T-cell (primary cell): ENCODE measurements at regions not wholly inside any gene's neighbourhood (a gene's known extent, or its start where the extent isn't known, plus 50 kb on each side); places are given as distances from the start of the nearest gene placed in this dataset.

Source experiments
- ATAC-seq, 4 experiments: fragments of 200-7000 bp in 3 of 4; fragments of 150-1000 bp in 1 of 4; cut with Tn5 transposase; replicated peaks in 1 of 4; 1 replicate in 3 of 4; 2 replicates in 1 of 4; pipeline ENCODE4 v1.10.0; 2021; ENCODE audit warnings: moderate library complexity in 3 of 4, mild to moderate bottlenecking in 2 of 4, moderate number of reproducible peaks in 1 of 4
- CTCF ChIA-PET, 2 donors: fragments of 300-600 bp; sonication (Branson Sonifier 250); formaldehyde crosslinking; loops; one replicate each; lab custom pipeline; 2022; ENCODE audit warnings: antibody characterized with exemption in 2 of 2; lab: Charles Lee
- POLR2A ChIA-PET, 2 donors: fragments of 300-600 bp; sonication (Branson Sonifier 250); formaldehyde crosslinking; loops; one replicate each; lab custom pipeline; 2022; ENCODE audit warnings: antibody characterized with exemption in 2 of 2; lab: Charles Lee
- DNase-seq, 35 experiments: peaks; one replicate each; pipeline versions ENCODE4 v3.0.0 to v3.0.0-alpha.2; 2013 to 2023
- H3K27ac ChIP-seq: one replicate; pipeline ENCODE4 v1.5.1; 2013; ENCODE audit warnings: low read length
- H3K27me3 ChIP-seq, 2 experiments: replicated peaks in 1 of 2; 1 replicate in 1 of 2; 2 replicates in 1 of 2; pipeline versions ENCODE4 v1.6.1 to v1.7.0; 2013; ENCODE audit warnings: low read length in 1 of 2, mixed read lengths in 1 of 2; ENCODE audit not compliant: control insufficient read depth in 2 of 2, insufficient read depth in 2 of 2; ENCODE audit errors: extremely low read depth in 1 of 2
- H3K36me3 ChIP-seq, 2 donors: 1 replicate in 1 of 2; 2 replicates in 1 of 2; pipeline versions ENCODE4 v1.6.1 to v1.7.0; 2013; ENCODE audit warnings: low read length in 1 of 2; ENCODE audit not compliant: control insufficient read depth in 2 of 2, insufficient read depth in 1 of 2; ENCODE audit errors: extremely low read depth in 1 of 2
- H3K4me1 ChIP-seq, 2 experiments: 1 replicate in 1 of 2; 2 replicates in 1 of 2; pipeline versions ENCODE4 v1.6.1 to v1.7.0; 2013; ENCODE audit warnings: low read length in 2 of 2, mixed read lengths in 1 of 2; ENCODE audit not compliant: insufficient read depth in 2 of 2, control insufficient read depth in 1 of 2; ENCODE audit errors: extremely low read depth in 1 of 2
- H3K4me3 ChIP-seq, 2 donors: 1 replicate in 1 of 2; 2 replicates in 1 of 2; pipeline versions ENCODE4 v1.5.1 to v1.7.0; 2013; ENCODE audit warnings: mild to moderate bottlenecking in 2 of 2, low read length in 1 of 2, moderate library complexity in 1 of 2; ENCODE audit not compliant: control insufficient read depth in 1 of 2; ENCODE audit errors: extremely low read depth in 1 of 2
- H3K9me3 ChIP-seq: 2 replicates; pipeline ENCODE4 v1.7.0; 2013
- H3K27ac Mint-ChIP-seq, 2 donors: one replicate each; pipeline ENCODE4 v1.8.0; 2020 to 2021; ENCODE audit warnings: mild to moderate bottlenecking in 2 of 2, mixed read lengths in 2 of 2
- H3K27me3 Mint-ChIP-seq, 2 donors: one replicate each; pipeline ENCODE4 v1.8.0; 2021 to 2022; ENCODE audit warnings: mixed read lengths in 2 of 2
- H3K36me3 Mint-ChIP-seq: one replicate; pipeline ENCODE4 v1.8.0; 2021; ENCODE audit warnings: mixed read lengths
- H3K4me1 Mint-ChIP-seq, 3 donors: one replicate each; pipeline ENCODE4 v1.8.0; 2020 to 2022; ENCODE audit warnings: mixed read lengths in 3 of 3, mild to moderate bottlenecking in 1 of 3
- H3K4me3 Mint-ChIP-seq, 3 donors: one replicate each; pipeline ENCODE4 v1.8.0; 2020 to 2022; ENCODE audit warnings: mild to moderate bottlenecking in 3 of 3, mixed read lengths in 3 of 3, moderate library complexity in 3 of 3
- H3K9me3 Mint-ChIP-seq, 3 donors: one replicate each; pipeline ENCODE4 v1.8.0; 2020 to 2022; ENCODE audit warnings: mixed read lengths in 3 of 3
- WGBS: methylation state at CpG from one replicate; pipeline ENCODE4 v1.1.5; 2013; ENCODE audit warnings: missing lambda C conversion rate; ENCODE audit not compliant: insufficient coverage; 5-methylcytosine and 5-hydroxymethylcytosine counted together

- peaks cover 0 to 8% of the 10 kb centered on the region in 2 experiments for H3K4me1 ChIP-seq
- H3K4me3 ChIP-seq, result no peak overlapping the region
- 80% methylated on average over 1 of the region's 1 CpG for WGBS
- no peaks in the 10 kb centered on the region for H3K36me3 ChIP-seq
- Mint-ChIP-seq H3K4me3 (no peak overlapping the region), H3K27ac (no peak overlapping the region), H3K27me3 (no peaks in the 10 kb centered on the region), H3K9me3 (no peaks in the 10 kb centered on the region), H3K36me3 (no peaks in the 10 kb centered on the region), H3K4me1 (no peaks in the 10 kb centered on the region)
- no peak for ATAC-seq
- CTCF ChIA-PET, result no interaction called here
- no peaks in the 10 kb centered on the region for H3K27me3 ChIP-seq
- POLR2A ChIA-PET, result interaction anchor here in 1 of 2 donors (0.6 kb wide), 1 partner anchor 63 kb away, joined by 3 read pairs; no protein-coding TSS in a partner anchor
- no peak overlapping the region for H3K27ac ChIP-seq
- DNase-seq, result no peak
- H3K9me3 ChIP-seq, result no peaks in the 10 kb centered on the region
Measured at GRCh38 chr4:113837397-113837796, 75.9 kb upstream of the CAMK2D start.

GRCh38 chr4:113835005-113835404 lies 73.5 kb upstream of the CAMK2D start:
- DNase-seq (no peak), ATAC-seq (no peak)
- Histone ChIP-seq H3K27me3 (no peaks in the 10 kb centered on the region), H3K4me3 (no peak overlapping the region), H3K4me1 (peaks cover 0 to 8% of the 10 kb centered on the region in 2 experiments), H3K36me3 (no peaks in the 10 kb centered on the region), H3K27ac (no peak overlapping the region), H3K9me3 (no peaks in the 10 kb centered on the region)
- Mint-ChIP-seq H3K4me1 (peaks cover 4 to 6% (median 4%) of the 10 kb centered on the region in 3 donors), H3K9me3 (no peaks in the 10 kb centered on the region), H3K27ac (no peak overlapping the region), H3K27me3 (no peaks in the 10 kb centered on the region), H3K36me3 (no peaks in the 10 kb centered on the region), H3K4me3 (no peak overlapping the region)
- ChIA-PET CTCF (interaction anchor here in 1 of 2 donors (0.6 kb wide), 1 partner anchor 48 kb away, joined by 4 read pairs; no protein-coding TSS in a partner anchor), POLR2A (no interaction called here)
- WGBS, result no CpG with 5 or more reads among the region's 1 CpG

- POLR2A ChIA-PET, result no interaction called here
- ATAC-seq, result no peak
- Mint-ChIP-seq H3K4me3 (no peak overlapping the region), H3K36me3 (no peaks in the 10 kb centered on the region), H3K4me1 (peaks cover 4 to 6% (median 4%) of the 10 kb centered on the region in 3 donors), H3K27ac (no peak overlapping the region), H3K27me3 (no peaks in the 10 kb centered on the region), H3K9me3 (no peaks in the 10 kb centered on the region)
- Histone ChIP-seq H3K27me3 (no peaks in the 10 kb centered on the region), H3K4me3 (no peak overlapping the region), H3K9me3 (no peaks in the 10 kb centered on the region), H3K36me3 (no peaks in the 10 kb centered on the region), H3K27ac (no peak overlapping the region), H3K4me1 (peaks cover 0 to 8% of the 10 kb centered on the region in 2 experiments)
- no CpG with 5 or more reads among the region's 3 CpGs for WGBS
- CTCF ChIA-PET, result interaction anchor here (0.6 to 1.2 kb wide), 2 partner anchors 13 to 47 kb away, joined by 4 to 5 read pairs; no protein-coding TSS in a partner anchor
- no peak for DNase-seq
Measured at GRCh38 chr4:113834298-113834697, 72.8 kb upstream of the CAMK2D start.

GRCh38 chr4:113832803-113833202 lies 71.3 kb upstream of the CAMK2D start:
- POLR2A ChIA-PET, result no interaction called here
- CTCF ChIA-PET, result no interaction called here
- no peak overlapping the region for H3K27ac Mint-ChIP-seq
- ATAC-seq (no peak), DNase-seq (no peak)
- Histone ChIP-seq H3K9me3 (no peaks in the 10 kb centered on the region), H3K4me3 (no peak overlapping the region), H3K27ac (no peak overlapping the region), H3K27me3 (no peaks in the 10 kb centered on the region), H3K36me3 (no peaks in the 10 kb centered on the region), H3K4me1 (peaks cover 0 to 8% of the 10 kb centered on the region in 2 experiments)
- H3K27me3 Mint-ChIP-seq, result no peaks in the 10 kb centered on the region
- peaks cover 4 to 6% (median 6%) of the 10 kb centered on the region in 3 donors for H3K4me1 Mint-ChIP-seq
- 40% methylated on average over 1 of the region's 4 CpGs for WGBS
- H3K4me3 Mint-ChIP-seq, result no peak overlapping the region
- H3K36me3 Mint-ChIP-seq, result no peaks in the 10 kb centered on the region
- no peaks in the 10 kb centered on the region for H3K9me3 Mint-ChIP-seq

- ATAC-seq (no peak), DNase-seq (no peak)
- Histone ChIP-seq H3K27ac (no peak overlapping the region), H3K9me3 (no peaks in the 10 kb centered on the region), H3K4me3 (no peak overlapping the region), H3K36me3 (no peaks in the 10 kb centered on the region), H3K27me3 (no peaks in the 10 kb centered on the region), H3K4me1 (peaks cover 0 to 9% of the 10 kb centered on the region in 2 experiments)
- H3K9me3 Mint-ChIP-seq, result no peaks in the 10 kb centered on the region
- no peak overlapping the region for H3K27ac Mint-ChIP-seq
- H3K36me3 Mint-ChIP-seq, result no peaks in the 10 kb centered on the region
- H3K4me1 Mint-ChIP-seq, result peaks cover 8 to 13% (median 11%) of the 10 kb centered on the region in 3 donors
- CTCF ChIA-PET, result interaction anchor here in 1 of 2 donors (0.5 kb wide), 1 partner anchor 8 kb away, joined by 3 read pairs; no protein-coding TSS in a partner anchor
- no peak overlapping the region for H3K4me3 Mint-ChIP-seq
- POLR2A ChIA-PET, result no interaction called here
- H3K27me3 Mint-ChIP-seq, result no peaks in the 10 kb centered on the region
Measured at GRCh38 chr4:113831457-113831856, 69.9 kb upstream of the CAMK2D start.

- no peak overlapping the region for H3K4me3 Mint-ChIP-seq
- H3K36me3 Mint-ChIP-seq, result no peaks in the 10 kb centered on the region
- no peaks in the 10 kb centered on the region for H3K27me3 Mint-ChIP-seq
- Histone ChIP-seq H3K36me3 (no peaks in the 10 kb centered on the region), H3K9me3 (no peaks in the 10 kb centered on the region), H3K4me3 (no peak overlapping the region), H3K4me1 (peaks cover 7 to 27% of the 10 kb centered on the region in 2 experiments), H3K27me3 (no peaks in the 10 kb centered on the region), H3K27ac (no peak overlapping the region)
- H3K4me1 Mint-ChIP-seq, result peaks cover 34 to 38% (median 37%) of the 10 kb centered on the region in 3 donors
- CTCF ChIA-PET, result no interaction called here
- POLR2A ChIA-PET, result no interaction called here
- no peak for DNase-seq
- no peaks in the 10 kb centered on the region for H3K9me3 Mint-ChIP-seq
- H3K27ac Mint-ChIP-seq, result no peak overlapping the region
- ATAC-seq, result no peak
- WGBS, result no CpG with 5 or more reads among the region's 2 CpGs
Measured at GRCh38 chr4:113828702-113829101, 67.2 kb upstream of the CAMK2D start.

- POLR2A ChIA-PET, result no interaction called here
- Histone ChIP-seq H3K36me3 (no peaks in the 10 kb centered on the region), H3K9me3 (no peaks in the 10 kb centered on the region), H3K27ac (no peak overlapping the region), H3K4me3 (no peak overlapping the region), H3K4me1 (peaks cover 7 to 27% of the 10 kb centered on the region in 2 experiments), H3K27me3 (no peaks in the 10 kb centered on the region)
- DNase-seq, result no peak
- no peak for ATAC-seq
- no peak overlapping the region for H3K4me3 Mint-ChIP-seq
- no CpG with 5 or more reads among the region's 2 CpGs for WGBS
- no peaks in the 10 kb centered on the region for H3K27me3 Mint-ChIP-seq
- H3K4me1 Mint-ChIP-seq, result peaks cover 43 to 48% (median 47%) of the 10 kb centered on the region in 3 donors
- H3K27ac Mint-ChIP-seq, result no peak overlapping the region
- H3K36me3 Mint-ChIP-seq, result no peaks in the 10 kb centered on the region
- no peaks in the 10 kb centered on the region for H3K9me3 Mint-ChIP-seq
- CTCF ChIA-PET, result no interaction called here
Measured at GRCh38 chr4:113827285-113827684, 65.7 kb upstream of the CAMK2D start.
